Fibroblast of lung (primary cell): ENCODE measurements at regions not wholly inside any gene's neighbourhood (a gene's known extent, or its start where the extent isn't known, plus 50 kb on each side); places are given as distances from the start of the nearest gene placed in this dataset.

ENCODE experiments used
- EZH2 ChIP-seq: IDR thresholded peaks from 2 replicates; pipeline ENCODE4 v1.5.1; 2012; ENCODE audit warnings: low read length, control low read depth, mild to moderate bottlenecking; ENCODE audit errors: missing control alignments
- TF ChIP-seq, protein P1 (sequence below), 2 donors: IDR thresholded peaks in 1 of 2; conservative IDR thresholded peaks in 1 of 2; 1 replicate in 1 of 2; 2 replicates in 1 of 2; pipeline ENCODE4 v1.5.1; 2011 to 2012; ENCODE audit warnings: low read length in 2 of 2, control low read depth in 1 of 2, inconsistent platforms in 1 of 2, low read depth in 1 of 2, mild to moderate bottlenecking in 1 of 2

DNA sequence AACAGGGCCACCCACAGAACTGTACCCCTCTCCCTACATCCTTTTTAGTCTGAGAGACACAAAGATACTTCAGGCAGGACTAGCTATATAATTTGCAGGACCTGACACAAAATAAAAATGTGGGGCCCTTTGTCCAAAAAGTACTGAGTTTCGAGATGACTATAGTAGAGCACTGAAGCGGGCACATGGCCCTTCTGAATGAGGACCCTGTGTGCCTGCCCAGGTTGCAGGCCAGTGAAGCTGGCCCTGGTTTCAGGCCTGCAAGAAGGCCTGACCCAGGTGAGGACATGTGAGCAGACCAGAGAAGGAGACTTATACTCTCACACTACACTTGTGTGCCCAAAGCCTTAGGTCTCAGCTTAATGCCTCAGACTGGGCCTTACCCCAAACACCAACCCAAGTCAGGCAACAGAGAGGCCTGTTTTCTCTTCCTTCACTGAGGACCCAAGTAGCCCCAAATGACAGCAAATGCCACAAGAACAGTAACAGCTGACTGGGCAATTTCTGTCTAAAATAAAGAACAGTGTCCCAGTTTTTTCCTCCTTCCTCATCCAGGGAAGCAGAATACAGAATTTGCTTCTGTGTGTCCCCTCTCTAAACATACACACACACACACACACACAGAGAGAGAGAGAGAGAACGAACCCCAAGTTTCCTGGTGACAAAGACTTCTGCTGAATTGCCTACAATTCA is 100.9 kb upstream of the ARHGEF3 start:
- TF ChIP-seq, protein P1, sequence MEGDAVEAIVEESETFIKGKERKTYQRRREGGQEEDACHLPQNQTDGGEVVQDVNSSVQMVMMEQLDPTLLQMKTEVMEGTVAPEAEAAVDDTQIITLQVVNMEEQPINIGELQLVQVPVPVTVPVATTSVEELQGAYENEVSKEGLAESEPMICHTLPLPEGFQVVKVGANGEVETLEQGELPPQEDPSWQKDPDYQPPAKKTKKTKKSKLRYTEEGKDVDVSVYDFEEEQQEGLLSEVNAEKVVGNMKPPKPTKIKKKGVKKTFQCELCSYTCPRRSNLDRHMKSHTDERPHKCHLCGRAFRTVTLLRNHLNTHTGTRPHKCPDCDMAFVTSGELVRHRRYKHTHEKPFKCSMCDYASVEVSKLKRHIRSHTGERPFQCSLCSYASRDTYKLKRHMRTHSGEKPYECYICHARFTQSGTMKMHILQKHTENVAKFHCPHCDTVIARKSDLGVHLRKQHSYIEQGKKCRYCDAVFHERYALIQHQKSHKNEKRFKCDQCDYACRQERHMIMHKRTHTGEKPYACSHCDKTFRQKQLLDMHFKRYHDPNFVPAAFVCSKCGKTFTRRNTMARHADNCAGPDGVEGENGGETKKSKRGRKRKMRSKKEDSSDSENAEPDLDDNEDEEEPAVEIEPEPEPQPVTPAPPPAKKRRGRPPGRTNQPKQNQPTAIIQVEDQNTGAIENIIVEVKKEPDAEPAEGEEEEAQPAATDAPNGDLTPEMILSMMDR (conservative IDR thresholded peaks at IDR 0.05 in 1 of 2, IDR thresholded peaks at IDR 0.05 in 1 of 2; ENCODE audit: low read depth in 1 of 2, low read length in 2 of 2) = no peak
- no peak for TF ChIP-seq EZH2
